GM12892 (cell line): ENCODE measurements at regions not wholly inside any gene's neighbourhood (a gene's known extent, or its start where the extent isn't known, plus 50 kb on each side); places are given as distances from the start of the nearest gene placed in this dataset.

Experiments
- POLR2A ChIP-seq: IDR thresholded peaks from 2 replicates; pipeline ENCODE4 v1.6.1; 2011; ENCODE audit warnings: low read depth, low read length, control low read depth
- POLR2AphosphoS5 ChIP-seq: IDR thresholded peaks from 2 replicates; pipeline ENCODE4 v1.6.1; 2011; ENCODE audit warnings: low read depth, low read length, control low read depth
- TAF1 ChIP-seq: IDR thresholded peaks from 2 replicates; pipeline ENCODE4 v1.6.1; 2011; ENCODE audit warnings: low read depth, mild to moderate bottlenecking, control low read depth, low read length, borderline replicate concordance

DNA sequence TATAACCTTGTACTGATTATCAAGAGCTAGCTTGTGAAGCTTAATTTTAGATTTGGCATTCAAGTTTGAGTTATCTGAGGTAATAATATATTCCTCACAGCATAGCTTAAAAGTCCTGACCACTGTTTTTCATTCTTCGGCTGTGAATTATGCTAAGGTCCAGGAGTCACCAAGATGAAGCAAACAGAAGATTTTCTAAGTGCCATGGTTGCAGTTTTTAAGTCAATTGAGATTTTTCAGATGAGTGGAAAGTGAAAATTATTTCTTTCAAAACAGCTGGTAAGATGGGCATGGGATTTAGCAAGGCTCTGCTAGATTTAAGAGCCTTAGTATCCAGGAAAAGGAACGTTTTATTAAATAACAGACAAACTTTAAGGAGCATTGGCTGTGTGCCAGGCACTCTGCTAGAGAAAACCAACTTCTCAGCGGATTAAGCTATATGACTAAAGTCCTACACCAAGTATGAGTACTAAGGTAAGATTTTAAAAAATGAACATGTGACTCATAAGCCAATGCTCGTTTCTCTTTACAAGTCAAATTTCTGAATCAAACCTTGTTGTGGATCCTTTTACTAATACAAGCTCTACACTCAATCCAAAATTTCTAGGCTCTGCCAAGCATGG is 149.9 kb upstream of the IL15 start:
- TF ChIP-seq POLR2A (no peak), POLR2AphosphoS5 (no peak), TAF1 (no peak)
